A673 (cell line): ENCODE measurements at regions not wholly inside any gene's neighbourhood (a gene's known extent, or its start where the extent isn't known, plus 50 kb on each side); places are given as distances from the start of the nearest gene placed in this dataset.

ENCODE experiments used
- EZH2 ChIP-seq: fragments of 200-600 bp; sonication (generic); IDR thresholded peaks from 2 replicates; pipeline ENCODE4 v1.6.1; 2017; ENCODE audit warnings: borderline replicate concordance, low read depth, mild to moderate bottlenecking, mixed read lengths, antibody characterized with exemption, low read length; ENCODE audit not compliant: poor library complexity, severe bottlenecking
- TF ChIP-seq, protein P1 (sequence below): fragments of 300-800, 200-600 bp; sonication (generic); conservative IDR thresholded peaks from 2 replicates; pipeline ENCODE4 v1.5.1; 2017; ENCODE audit warnings: low read depth, mild to moderate bottlenecking, antibody characterized with exemption, low read length, moderate library complexity, mixed read lengths

DNA sequence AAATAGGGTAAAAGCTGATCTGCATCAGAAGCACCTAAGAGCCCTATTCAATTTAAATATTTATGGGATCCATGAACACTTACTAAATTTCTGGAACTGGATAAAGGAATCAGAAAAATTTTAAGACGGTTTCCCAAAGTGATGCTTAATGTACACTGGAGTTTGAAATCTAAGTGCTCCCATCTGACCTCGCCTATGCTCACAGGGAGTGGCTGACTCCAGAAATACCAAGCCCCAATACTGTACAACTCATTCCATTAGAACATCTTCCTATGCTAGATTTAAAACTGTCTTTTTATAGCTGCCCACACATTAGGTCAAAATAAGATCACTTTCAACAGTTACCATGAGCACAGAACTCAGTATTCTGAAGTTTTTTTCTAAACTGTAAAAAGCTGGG lies 1214.6 kb downstream of the CDH11 start:
- TF ChIP-seq, protein P1, sequence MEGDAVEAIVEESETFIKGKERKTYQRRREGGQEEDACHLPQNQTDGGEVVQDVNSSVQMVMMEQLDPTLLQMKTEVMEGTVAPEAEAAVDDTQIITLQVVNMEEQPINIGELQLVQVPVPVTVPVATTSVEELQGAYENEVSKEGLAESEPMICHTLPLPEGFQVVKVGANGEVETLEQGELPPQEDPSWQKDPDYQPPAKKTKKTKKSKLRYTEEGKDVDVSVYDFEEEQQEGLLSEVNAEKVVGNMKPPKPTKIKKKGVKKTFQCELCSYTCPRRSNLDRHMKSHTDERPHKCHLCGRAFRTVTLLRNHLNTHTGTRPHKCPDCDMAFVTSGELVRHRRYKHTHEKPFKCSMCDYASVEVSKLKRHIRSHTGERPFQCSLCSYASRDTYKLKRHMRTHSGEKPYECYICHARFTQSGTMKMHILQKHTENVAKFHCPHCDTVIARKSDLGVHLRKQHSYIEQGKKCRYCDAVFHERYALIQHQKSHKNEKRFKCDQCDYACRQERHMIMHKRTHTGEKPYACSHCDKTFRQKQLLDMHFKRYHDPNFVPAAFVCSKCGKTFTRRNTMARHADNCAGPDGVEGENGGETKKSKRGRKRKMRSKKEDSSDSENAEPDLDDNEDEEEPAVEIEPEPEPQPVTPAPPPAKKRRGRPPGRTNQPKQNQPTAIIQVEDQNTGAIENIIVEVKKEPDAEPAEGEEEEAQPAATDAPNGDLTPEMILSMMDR = no peak
- no peak for TF ChIP-seq EZH2
